HepG2 (cell line): ENCODE measurements at regions not wholly inside any gene's neighbourhood (a gene's known extent, or its start where the extent isn't known, plus 50 kb on each side); places are given as distances from the start of the nearest gene placed in this dataset.

Experiments
- CHD4 ChIP-seq: fragments of 200-600 bp; sonication (generic); IDR thresholded peaks from 2 replicates; pipeline ENCODE4 v1.7.0; 2017; ENCODE audit warnings: mild to moderate bottlenecking, low read length, borderline replicate concordance
- CTCF ChIP-seq: sonication (generic); formaldehyde crosslinking; IDR thresholded peaks from 2 replicates; pipeline ENCODE4 v1.5.0; 2020; ENCODE audit warnings: mild to moderate bottlenecking, missing genetic modification reagents, moderate library complexity
- DMAP1 ChIP-seq: IDR thresholded peaks from 2 replicates; pipeline ENCODE4 v1.6.1; 2016
- E2F5 ChIP-seq: sonication (generic); formaldehyde crosslinking; conservative IDR thresholded peaks from 2 replicates; pipeline ENCODE4 v1.4.0; 2020; ENCODE audit warnings: missing genetic modification reagents
- ELK4 ChIP-seq: sonication (generic); formaldehyde crosslinking; IDR thresholded peaks from 2 replicates; pipeline ENCODE4 v1.9.0; 2021; ENCODE audit warnings: missing genetic modification reagents, borderline replicate concordance
- GABPA ChIP-seq, 2 experiments: IDR thresholded peaks; 2 replicates each; pipeline ENCODE4 v1.6.1; 2011 to 2016; ENCODE audit warnings: low read depth in 2 of 2, low read length in 1 of 2, missing biosample characterization in 1 of 2, missing genetic modification characterization in 1 of 2
- LBX2 ChIP-seq: sonication (generic); formaldehyde crosslinking; IDR thresholded peaks from 2 replicates; pipeline ENCODE4 v1.5.0; 2020; ENCODE audit warnings: missing genetic modification reagents, mild to moderate bottlenecking, borderline replicate concordance
- POLR2AphosphoS5 ChIP-seq: IDR thresholded peaks from 2 replicates; pipeline ENCODE4 v1.6.1; 2012; ENCODE audit warnings: low read depth, low read length
- RCOR2 ChIP-seq: IDR thresholded peaks from 2 replicates; pipeline ENCODE4 v1.6.1; 2016; ENCODE audit warnings: missing biosample characterization, missing genetic modification reagents
- SNRNP70 ChIP-seq: fragments of 200-400 bp; formaldehyde crosslinking; IDR thresholded peaks from 2 replicates; pipeline ENCODE4 v1.6.1; 2017; ENCODE audit warnings: mild to moderate bottlenecking, low read depth, low read length, moderate library complexity
- SP1 ChIP-seq, 2 experiments: fragments of 450-650 bp in 1 of 2; sonication (generic) in 1 of 2; formaldehyde crosslinking in 1 of 2; IDR thresholded peaks; 2 replicates each; pipeline versions ENCODE4 v1.4.0 to v1.6.1; 2016 to 2020; ENCODE audit warnings: missing genetic modification reagents in 1 of 2
- YY1 ChIP-seq: IDR thresholded peaks from 2 replicates; pipeline ENCODE4 v1.6.1; 2011; ENCODE audit warnings: low read length, low read depth, moderate library complexity, mild to moderate bottlenecking; ENCODE audit not compliant: insufficient read depth, insufficient replicate concordance
- ZSCAN29 ChIP-seq: sonication (generic); formaldehyde crosslinking; conservative IDR thresholded peaks from 2 replicates; pipeline ENCODE4 v1.4.0; 2020; ENCODE audit warnings: mild to moderate bottlenecking, missing genetic modification reagents

DNA sequence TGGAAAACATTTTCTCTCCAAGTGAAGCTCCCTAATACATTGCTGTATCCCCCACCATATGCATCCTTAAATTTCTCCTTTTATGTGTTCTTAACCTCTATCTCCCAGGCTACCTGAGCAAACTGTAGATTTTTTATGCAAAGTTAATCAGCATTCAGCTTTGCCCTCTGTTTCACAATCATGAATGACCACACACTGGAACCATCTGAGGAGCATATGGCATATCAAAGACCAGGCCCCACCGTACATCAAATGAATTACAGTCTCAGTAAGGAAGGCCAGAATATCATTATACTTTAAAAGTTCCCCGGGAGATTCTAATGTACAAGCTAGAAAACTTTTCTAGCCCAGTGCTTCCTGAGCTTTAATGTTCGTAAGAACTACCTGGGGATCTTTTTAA, 115.5 kb upstream of the NECTIN3 start:
- no peak for TF ChIP-seq YY1
- no peak for TF ChIP-seq DMAP1 (CRISPR knock-in tag)
- no peak for TF ChIP-seq CHD4
- no peak for TF ChIP-seq RCOR2 (CRISPR knock-in tag)
- TF ChIP-seq CTCF (CRISPR knock-in tag): no peak
- TF ChIP-seq POLR2AphosphoS5: no peak
- TF ChIP-seq SP1 (IDR thresholded peaks at IDR 0.05): no peak
- no peak for TF ChIP-seq SP1 (CRISPR knock-in tag; IDR thresholded peaks at IDR 0.05)
- TF ChIP-seq SNRNP70: no peak
- TF ChIP-seq LBX2 (CRISPR knock-in tag): no peak
- no peak for TF ChIP-seq GABPA (IDR thresholded peaks at IDR 0.05; ENCODE audit: low read depth, low read length)
- TF ChIP-seq GABPA (CRISPR knock-in tag; IDR thresholded peaks at IDR 0.05; ENCODE audit: low read depth): no peak
- TF ChIP-seq E2F5 (CRISPR knock-in tag): no peak
- no peak for TF ChIP-seq ZSCAN29
- no peak for TF ChIP-seq ELK4 (CRISPR knock-in tag)
